ENCODE measurements at regions not wholly inside any gene's neighbourhood (a gene's known extent, or its start where the extent isn't known, plus 50 kb on each side); places are given as distances from the start of the nearest gene placed in this dataset.

- peaks cover 2% of the 10 kb centered on the region for H3K9me3 Mint-ChIP-seq
- TF ChIP-seq CTCF (conservative IDR thresholded peaks at IDR 0.05), result no peak
- WGBS, 2 experiments (ENCODE audit: insufficient coverage in 1 of 2, insufficient read length in 1 of 2), result 92% methylated on average over 2 of the region's 2 CpGs
Measured at GRCh38 chr4:96809563-96809962, 969.7 kb downstream of the PDHA2 start.

GRCh38 chr4:96827086-96827485 lies 987.2 kb downstream of the PDHA2 start:
- no peaks in the 10 kb centered on the region for H3K27me3 ChIP-seq (ENCODE audit: control insufficient read depth, insufficient read depth, low read length, poor library complexity, severe bottlenecking)
- no peaks in the 10 kb centered on the region for H3K9me3 ChIP-seq (ENCODE audit: control insufficient read depth, low read length)
- H3K4me3 ChIP-seq (ENCODE audit: low read length), result no peak overlapping the region
- Mint-ChIP-seq H3K4me1 (peaks cover 5% of the 10 kb centered on the region), H3K9me3 (no peaks in the 10 kb centered on the region), H3K36me3 (ENCODE audit: low read depth) (no peaks in the 10 kb centered on the region), H3K27me3 (ENCODE audit: insufficient read depth) (no peaks in the 10 kb centered on the region), H3K4me3 (no peak overlapping the region), H3K27ac (no peak overlapping the region)
- H3K27ac ChIP-seq (ENCODE audit: low read depth, low read length), result no peak overlapping the region
- no peak overlapping the region for H3K9ac ChIP-seq (ENCODE audit: extremely low read depth, low read length, poor library complexity, severe bottlenecking)
- no peaks in the 10 kb centered on the region for H3K4me1 ChIP-seq (ENCODE audit: control insufficient read depth, insufficient read depth, low read length)
- DNase-seq, result no peak
- WGBS, 2 experiments (ENCODE audit: insufficient coverage in 1 of 2, insufficient read length in 1 of 2), result 90 to 93% methylated on average over 3 to 4 of the region's 4 CpGs
- no peaks in the 10 kb centered on the region for H3K36me3 ChIP-seq (ENCODE audit: control insufficient read depth, insufficient read depth, low read length)
- TF ChIP-seq CTCF (conservative IDR thresholded peaks at IDR 0.05), result no peak

More at GRCh38 chr4:96809563-96809962, 969.7 kb downstream of the PDHA2 start:
- no peak overlapping the region for H3K9ac ChIP-seq (ENCODE audit: extremely low read depth, low read length, poor library complexity, severe bottlenecking)
- no peak overlapping the region for H3K27ac Mint-ChIP-seq
- no peaks in the 10 kb centered on the region for H3K9me3 ChIP-seq (ENCODE audit: control insufficient read depth, low read length)
- H3K4me3 ChIP-seq (ENCODE audit: low read length), result no peak overlapping the region
- DNase-seq, result no peak
- H3K27me3 Mint-ChIP-seq (ENCODE audit: insufficient read depth), result no peaks in the 10 kb centered on the region
- H3K4me1 Mint-ChIP-seq, result peaks cover 19% of the 10 kb centered on the region
- no peak overlapping the region for H3K27ac ChIP-seq (ENCODE audit: low read depth, low read length)
- no peaks in the 10 kb centered on the region for H3K36me3 ChIP-seq (ENCODE audit: control insufficient read depth, insufficient read depth, low read length)
- no peaks in the 10 kb centered on the region for H3K36me3 Mint-ChIP-seq (ENCODE audit: low read depth)
- no peaks in the 10 kb centered on the region for H3K4me1 ChIP-seq (ENCODE audit: control insufficient read depth, insufficient read depth, low read length)
- no peak overlapping the region for H3K4me3 Mint-ChIP-seq
- H3K27me3 ChIP-seq (ENCODE audit: control insufficient read depth, insufficient read depth, low read length, poor library complexity, severe bottlenecking), result no peaks in the 10 kb centered on the region

GRCh38 chr4:96833831-96834230 lies 993.9 kb downstream of the PDHA2 start:
- Histone ChIP-seq H3K9ac (ENCODE audit: extremely low read depth, low read length, poor library complexity, severe bottlenecking) (no peak overlapping the region), H3K4me3 (ENCODE audit: low read length) (no peak overlapping the region), H3K9me3 (ENCODE audit: control insufficient read depth, low read length) (no peaks in the 10 kb centered on the region), H3K36me3 (ENCODE audit: control insufficient read depth, insufficient read depth, low read length) (no peaks in the 10 kb centered on the region), H3K27me3 (ENCODE audit: control insufficient read depth, insufficient read depth, low read length, poor library complexity, severe bottlenecking) (no peaks in the 10 kb centered on the region), H3K4me1 (ENCODE audit: control insufficient read depth, insufficient read depth, low read length) (no peaks in the 10 kb centered on the region), H3K27ac (ENCODE audit: low read depth, low read length) (no peak overlapping the region)
- H3K4me3 Mint-ChIP-seq, result no peak overlapping the region
- no peaks in the 10 kb centered on the region for H3K9me3 Mint-ChIP-seq
- WGBS, 2 experiments (ENCODE audit: insufficient coverage in 1 of 2, insufficient read length in 1 of 2), result 75 to 90% methylated on average over 2 of the region's 2 CpGs
- peaks cover 3% of the 10 kb centered on the region for H3K4me1 Mint-ChIP-seq
- no peaks in the 10 kb centered on the region for H3K36me3 Mint-ChIP-seq (ENCODE audit: low read depth)
- no peak for DNase-seq
- no peaks in the 10 kb centered on the region for H3K27me3 Mint-ChIP-seq (ENCODE audit: insufficient read depth)
- no peak for TF ChIP-seq CTCF (conservative IDR thresholded peaks at IDR 0.05)
- H3K27ac Mint-ChIP-seq, result no peak overlapping the region
